Inflammatory macrophage treated with lipopolysaccharide for 1 hour (primary cell): ENCODE measurements at regions not wholly inside any gene's neighbourhood (a gene's known extent, or its start where the extent isn't known, plus 50 kb on each side); places are given as distances from the start of the nearest gene placed in this dataset.

ENCODE experiments used
- DNase-seq, 2 donors: peaks; one replicate each; pipeline ENCODE4 v3.0.0-alpha.2; 2020 to 2022

GRCh38 chr15:47552978-47553608, 164.2 kb upstream of the SEMA6D start:
- DNase-seq = no peak

- no peak for DNase-seq
Measured at GRCh38 chr15:47553947-47554346, 163.4 kb upstream of the SEMA6D start.

- DNase-seq = no peak
Measured at GRCh38 chr15:47561102-47561501, 156.2 kb upstream of the SEMA6D start.

- DNase-seq = peak in 1 of 2 donors; percentile 17
Measured at GRCh38 chr15:47565949-47566348, 151.4 kb upstream of the SEMA6D start.

GRCh38 chr15:47566610-47567009, 150.7 kb upstream of the SEMA6D start:
- DNase-seq = no peak

GRCh38 chr15:47568030-47568429, 149.3 kb upstream of the SEMA6D start:
- DNase-seq = no peak

GRCh38 chr15:47570044-47570443, 147.3 kb upstream of the SEMA6D start:
- DNase-seq = no peak

GRCh38 chr15:47570451-47570850, 146.9 kb upstream of the SEMA6D start:
- DNase-seq = no peak

GRCh38 chr15:47570881-47571640, 146.2 kb upstream of the SEMA6D start:
- DNase-seq = no peak

- DNase-seq = no peak
Measured at GRCh38 chr15:47573673-47574072, 143.6 kb upstream of the SEMA6D start.

- DNase-seq = no peak
Measured at GRCh38 chr15:47577000-47577399, 140.3 kb upstream of the SEMA6D start.

GRCh38 chr15:47577461-47577860, 139.8 kb upstream of the SEMA6D start:
- DNase-seq = no peak

- DNase-seq = no peak
Measured at GRCh38 chr15:47582233-47582632, 135.1 kb upstream of the SEMA6D start.

GRCh38 chr15:47584316-47584715, 133.0 kb upstream of the SEMA6D start:
- DNase-seq = no peak

GRCh38 chr15:47586653-47587224, 130.6 kb upstream of the SEMA6D start:
- no peak for DNase-seq

- DNase-seq = no peak
Measured at GRCh38 chr15:47587940-47588802, 129.1 kb upstream of the SEMA6D start.

- DNase-seq = no peak
Measured at GRCh38 chr15:47588958-47589357, 128.3 kb upstream of the SEMA6D start.

- DNase-seq = no peak
Measured at GRCh38 chr15:47598996-47599395, 118.3 kb upstream of the SEMA6D start.

- no peak for DNase-seq
Measured at GRCh38 chr15:47599806-47600205, 117.5 kb upstream of the SEMA6D start.

GRCh38 chr15:47602121-47602520, 115.2 kb upstream of the SEMA6D start:
- no peak for DNase-seq

GRCh38 chr15:47603026-47603425, 114.3 kb upstream of the SEMA6D start:
- DNase-seq = no peak

- DNase-seq = no peak
Measured at GRCh38 chr15:47607695-47608094, 109.6 kb upstream of the SEMA6D start.

- no peak for DNase-seq
Measured at GRCh38 chr15:47609693-47610092, 107.6 kb upstream of the SEMA6D start.
